ENCODE measurements at regions not wholly inside any gene's neighbourhood (a gene's known extent, or its start where the extent isn't known, plus 50 kb on each side); places are given as distances from the start of the nearest gene placed in this dataset.
"Not testable (repeated sequence)": the region's sequence is repeated elsewhere in the genome, so short reads cannot be mapped to it uniquely, and the experiment has no call there.

DNA sequence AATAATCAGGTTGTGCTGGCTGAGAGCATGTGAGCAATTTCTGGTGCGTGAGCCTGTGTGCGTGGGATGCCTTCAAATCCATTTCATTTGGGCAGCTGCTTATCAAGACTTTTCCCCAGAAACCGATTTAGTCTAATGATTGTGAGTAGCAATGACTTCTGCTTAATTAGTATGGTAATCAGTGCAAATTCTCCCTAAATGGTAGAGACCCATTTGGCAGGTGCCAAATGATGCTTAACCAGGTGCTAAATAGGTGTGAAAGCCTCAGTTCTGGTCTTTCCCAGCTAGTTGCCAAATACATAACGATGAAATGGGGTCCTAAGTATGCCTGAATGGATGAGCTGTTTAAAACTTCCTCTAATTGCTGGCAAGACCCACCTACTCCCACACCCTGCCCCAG is 248.4 kb upstream of the CCDC196 start:
- no peak for DNase-seq (ENCODE audit: extremely low read depth, low read depth, low spot score)

DNA sequence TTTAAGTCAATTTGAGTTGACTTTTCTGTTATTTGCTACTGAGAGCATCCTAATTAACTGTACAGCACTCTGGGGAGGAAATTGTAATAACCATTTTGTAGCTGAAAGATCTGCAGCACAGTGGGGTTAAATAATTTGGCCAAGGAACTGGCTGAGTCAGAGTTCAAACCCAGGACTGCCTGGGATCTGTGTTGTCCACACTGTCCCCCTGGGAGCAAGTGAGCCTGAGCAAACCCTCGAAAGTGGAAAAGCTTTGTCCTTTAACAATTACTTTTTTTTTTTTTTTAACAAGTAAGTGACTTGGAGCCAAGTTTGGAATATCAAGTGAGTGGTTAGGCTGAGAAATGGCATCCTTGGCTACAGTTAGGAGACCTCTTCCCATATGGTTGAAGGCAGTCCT is 247.2 kb upstream of the CCDC196 start:
- DNase-seq (ENCODE audit: extremely low read depth, low read depth, low spot score), result no peak

DNA sequence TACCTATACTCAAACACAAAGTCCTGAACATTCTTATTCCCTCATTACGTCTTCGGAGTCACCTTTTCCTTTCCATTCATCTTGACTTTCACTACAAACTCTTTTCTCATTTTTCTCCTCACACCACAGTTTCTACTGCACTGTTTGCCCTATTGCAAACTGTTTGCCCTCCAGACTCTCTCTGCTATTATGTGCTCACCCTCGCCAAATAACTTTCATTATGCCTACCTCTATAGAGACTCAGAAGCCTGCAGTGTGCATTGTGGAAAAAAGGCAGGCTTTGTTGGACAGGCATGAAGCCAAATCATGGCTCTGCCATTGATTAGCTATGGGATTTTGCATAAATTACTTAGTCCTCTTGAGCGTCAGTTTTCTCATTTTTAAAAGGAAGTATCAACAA is 246.6 kb upstream of the CCDC196 start:
- no peak for DNase-seq (ENCODE audit: extremely low read depth, low read depth, low spot score)

DNA sequence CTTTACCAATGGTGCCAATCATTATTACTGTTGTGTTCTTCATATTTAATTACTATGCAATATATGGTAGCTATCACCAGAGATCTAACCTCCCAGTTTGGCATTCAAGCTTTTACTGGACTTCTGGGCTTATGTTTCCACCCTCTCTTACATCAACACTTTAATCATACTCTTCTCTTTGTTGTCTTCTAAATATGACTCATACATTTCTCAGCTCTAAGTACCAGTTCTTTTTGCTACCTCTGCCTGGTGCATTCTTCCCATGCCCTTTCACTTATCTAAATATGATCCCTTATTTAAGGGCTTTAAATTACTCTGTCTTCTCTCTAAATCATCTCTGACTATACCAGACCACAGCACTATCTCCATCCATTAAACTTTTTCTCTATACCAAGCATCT is 246.1 kb upstream of the CCDC196 start:
- DNase-seq (ENCODE audit: extremely low read depth, low read depth, low spot score), result no peak

DNA sequence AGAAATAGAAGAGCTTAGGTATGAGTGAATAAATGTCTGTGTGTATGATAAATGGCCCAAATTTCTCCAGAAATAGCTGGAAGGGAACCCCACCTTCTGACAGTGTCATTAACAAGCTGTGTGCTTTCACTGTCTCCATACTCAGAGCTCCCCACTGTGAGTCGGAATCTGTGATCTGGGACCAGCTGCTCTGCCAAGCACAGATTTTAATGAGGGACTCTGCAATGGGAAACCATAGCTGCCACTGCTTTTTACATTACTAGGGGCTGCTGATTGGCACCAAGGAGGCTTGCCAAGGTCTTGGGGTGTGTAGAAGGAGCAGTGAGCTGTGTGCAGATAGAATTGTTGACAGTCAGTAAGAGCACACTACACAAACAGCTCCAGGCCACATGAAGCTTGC is 244.2 kb upstream of the CCDC196 start:
- no peak for DNase-seq (ENCODE audit: extremely low read depth, low read depth, low spot score)

DNA sequence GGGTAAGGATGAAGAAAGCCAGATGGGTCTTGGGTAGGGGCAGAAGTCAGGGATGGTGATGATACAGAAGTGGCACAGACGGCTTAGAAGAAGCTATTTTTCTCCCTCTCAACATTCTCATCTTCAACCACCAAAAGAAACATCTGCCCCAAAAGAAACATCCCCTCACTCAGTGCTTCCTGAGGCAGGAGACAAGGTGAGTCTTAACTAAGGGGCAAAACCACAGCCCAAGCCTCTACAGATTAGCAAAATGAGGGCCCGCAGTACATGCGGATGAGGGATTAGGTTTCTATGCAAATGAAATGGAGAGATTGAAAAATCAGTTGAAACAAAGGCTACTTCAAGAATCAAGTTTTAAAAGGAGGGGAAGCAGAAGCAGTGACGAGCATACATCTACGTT is 241.3 kb upstream of the CCDC196 start:
- no peak for DNase-seq (ENCODE audit: extremely low read depth, low read depth, low spot score)

DNA sequence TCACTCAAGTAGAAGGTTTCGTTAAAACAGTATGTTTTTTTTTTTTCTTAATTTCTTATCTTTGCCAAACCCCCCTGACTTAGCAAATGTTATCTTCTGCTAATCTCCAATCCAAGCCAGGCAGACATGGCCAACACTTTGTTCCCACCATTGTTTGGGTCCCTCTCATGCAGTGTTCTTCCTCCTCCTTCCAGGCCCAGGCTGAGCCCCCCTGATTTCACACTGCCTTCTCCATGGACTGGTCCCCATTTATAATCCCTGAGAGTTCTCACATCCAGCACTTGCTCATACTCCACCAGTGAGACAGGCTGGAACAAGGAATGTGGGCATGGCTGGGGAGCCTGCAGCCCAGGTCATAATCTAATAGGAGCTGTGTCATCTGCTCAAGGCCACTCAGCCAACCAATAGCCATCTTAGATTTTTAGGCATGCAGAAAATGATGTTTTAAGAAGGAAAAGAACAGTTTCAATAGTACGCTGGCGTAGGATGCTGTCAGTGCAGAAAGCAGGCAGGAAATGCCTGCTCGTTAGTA is 238.4 kb upstream of the CCDC196 start:
- DNase-seq (ENCODE audit: extremely low read depth, low read depth, low spot score), result no peak

DNA sequence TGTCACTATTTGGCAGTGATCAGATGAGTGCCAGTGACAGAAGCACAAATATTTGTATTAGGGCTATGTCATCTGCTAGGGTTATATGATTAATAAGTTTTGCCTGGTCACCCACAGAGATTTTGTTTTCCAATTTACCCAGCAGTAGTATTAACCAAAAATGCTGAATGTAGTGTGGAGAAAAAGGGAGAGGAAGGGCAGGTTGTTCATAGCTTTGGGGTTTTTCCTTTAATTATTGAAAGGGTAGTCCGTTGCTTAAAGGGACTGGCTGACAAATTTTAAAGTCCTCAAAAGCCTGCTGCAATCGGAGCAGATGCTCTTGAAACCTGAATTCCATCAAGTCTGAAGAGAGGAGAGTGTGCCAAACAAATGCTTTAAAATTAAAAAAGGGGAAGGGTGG is 237.9 kb upstream of the CCDC196 start:
- no peak for DNase-seq (ENCODE audit: extremely low read depth, low read depth, low spot score)

DNA sequence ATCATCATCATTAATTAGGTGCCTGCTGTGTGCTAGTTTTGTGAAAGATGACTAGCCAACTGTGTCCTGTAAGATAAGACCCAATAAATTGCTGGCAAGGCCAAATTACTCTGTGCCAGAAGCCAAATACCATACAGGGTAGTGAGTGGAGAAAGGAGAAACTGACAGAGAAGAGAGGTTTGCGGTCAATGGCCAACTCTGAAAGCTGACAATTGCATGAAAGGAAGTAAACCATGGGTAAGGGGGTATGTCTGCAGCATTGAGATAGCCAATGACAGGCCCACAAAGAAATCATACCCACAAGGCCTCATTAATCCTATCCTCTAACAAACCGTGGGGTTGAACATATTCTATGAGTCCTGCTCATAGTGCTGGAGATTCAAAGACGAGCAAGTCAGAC is 236.6 kb upstream of the CCDC196 start:
- DNase-seq (ENCODE audit: extremely low read depth, low read depth, low spot score), result no peak

DNA sequence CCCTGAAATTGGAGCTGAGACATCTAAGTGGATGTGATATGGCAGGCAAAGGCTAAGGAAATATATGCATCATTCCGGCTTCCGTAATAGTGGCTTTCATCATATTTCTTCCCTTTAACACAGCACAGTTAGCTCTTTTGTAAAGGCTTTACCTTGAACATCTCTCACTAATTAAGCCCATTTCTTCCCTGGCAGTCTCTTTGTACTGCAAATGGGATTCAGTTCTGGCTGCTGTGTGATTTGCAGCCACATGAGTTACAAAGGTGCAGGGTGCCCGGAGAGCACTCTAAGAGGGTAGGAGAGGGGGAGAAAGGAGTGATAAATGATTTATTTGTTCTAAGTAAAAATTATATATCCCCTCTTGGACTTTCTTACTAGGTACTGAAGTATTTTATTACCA is 232.1 kb upstream of the CCDC196 start:
- no peak for DNase-seq (ENCODE audit: extremely low read depth, low read depth, low spot score)

DNA sequence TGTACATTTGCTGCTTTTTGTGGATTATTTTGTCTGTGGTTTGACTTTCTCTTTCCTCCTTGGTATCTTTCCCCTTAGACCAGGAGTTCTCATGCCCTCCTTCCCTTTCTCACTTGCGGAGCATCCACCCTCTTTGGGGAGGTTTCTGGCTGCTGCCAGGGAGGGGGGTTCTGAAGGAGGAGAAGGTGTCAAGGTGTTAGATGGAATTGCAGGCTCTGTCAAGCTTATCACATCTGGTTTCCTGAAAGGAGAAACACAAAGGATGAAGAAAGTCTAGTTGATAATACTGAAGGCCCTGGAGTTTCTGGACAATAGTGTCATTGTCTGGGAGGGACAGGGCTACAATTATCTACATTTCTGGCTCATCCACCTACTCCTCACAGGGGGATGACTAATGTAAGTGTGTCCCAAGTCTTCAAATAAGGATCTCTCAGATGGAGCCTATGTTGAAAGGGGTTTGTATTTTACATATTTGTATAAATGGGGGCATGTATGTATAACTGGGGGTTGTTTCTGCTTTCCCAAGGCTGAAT is 217.3 kb upstream of the CCDC196 start:
- no peak for DNase-seq (ENCODE audit: extremely low read depth, low read depth, low spot score)

DNA sequence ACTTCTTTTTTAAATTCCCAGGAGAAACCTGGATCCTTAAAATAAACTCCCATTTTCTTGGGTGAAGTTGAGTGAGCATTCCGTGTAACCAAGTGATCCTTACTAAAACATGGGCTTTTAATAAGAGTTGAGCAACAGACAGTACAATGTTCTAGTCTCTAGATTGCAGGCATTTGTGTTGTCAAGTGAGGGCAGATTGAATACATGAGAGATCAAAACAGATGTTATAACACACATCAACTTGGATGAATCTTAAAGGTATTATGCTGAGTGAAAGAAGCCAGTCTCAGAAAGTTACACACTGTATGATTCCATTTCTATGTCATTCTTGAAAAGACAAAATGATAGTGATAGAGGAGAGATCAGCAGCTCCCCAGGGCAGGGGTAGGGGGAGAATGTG is 213.9 kb upstream of the CCDC196 start:
- DNase-seq (ENCODE audit: extremely low read depth, low read depth, low spot score), result no peak

DNA sequence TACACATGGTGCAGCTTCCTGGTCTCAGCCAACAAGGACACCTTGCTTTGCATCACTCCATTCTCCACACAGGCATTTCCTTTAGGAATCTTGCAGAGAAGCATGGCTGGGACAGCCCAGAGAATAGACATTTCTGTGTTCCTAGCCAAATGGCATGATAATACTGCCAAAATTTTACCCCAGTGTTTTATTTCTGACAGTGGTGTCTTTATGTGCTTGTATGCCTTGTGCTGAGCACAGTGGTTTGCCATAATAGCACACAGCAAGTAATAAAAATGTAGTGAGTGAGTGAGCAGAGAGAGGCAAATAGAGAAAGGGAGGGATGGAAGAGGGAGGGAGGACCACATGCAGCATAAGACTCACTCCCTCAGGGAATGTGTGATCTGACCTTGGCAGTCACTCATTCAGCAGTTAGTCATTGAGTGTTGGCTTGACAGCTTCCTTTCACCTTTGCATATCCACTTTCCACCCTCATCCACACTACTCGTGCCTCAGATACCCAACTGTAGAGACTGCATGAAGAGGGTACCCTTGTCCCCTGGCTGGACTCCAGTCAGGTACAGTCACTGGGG is 212.8 kb upstream of the CCDC196 start:
- no peak for DNase-seq (ENCODE audit: extremely low read depth, low read depth, low spot score)

DNA sequence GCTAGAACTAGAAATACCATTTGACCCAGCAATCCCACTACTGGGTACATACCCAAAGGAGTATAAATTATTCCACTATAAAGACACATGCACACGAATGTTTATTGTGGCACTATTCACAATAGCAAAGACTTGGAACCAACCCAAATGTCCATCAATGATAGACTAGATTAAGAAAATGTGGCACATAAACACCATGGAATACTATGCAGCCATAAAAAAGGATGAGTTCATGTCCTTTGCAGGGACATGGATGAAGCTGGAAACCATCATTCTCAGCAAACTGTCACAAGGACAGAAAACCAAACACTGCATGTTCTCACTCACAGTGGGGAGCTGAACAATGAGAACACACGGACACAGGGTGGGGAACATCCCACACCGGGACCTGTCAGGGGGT is 207.8 kb upstream of the CCDC196 start:
- DNase-seq (ENCODE audit: extremely low read depth, low read depth, low spot score), result not testable (repeated sequence)

DNA sequence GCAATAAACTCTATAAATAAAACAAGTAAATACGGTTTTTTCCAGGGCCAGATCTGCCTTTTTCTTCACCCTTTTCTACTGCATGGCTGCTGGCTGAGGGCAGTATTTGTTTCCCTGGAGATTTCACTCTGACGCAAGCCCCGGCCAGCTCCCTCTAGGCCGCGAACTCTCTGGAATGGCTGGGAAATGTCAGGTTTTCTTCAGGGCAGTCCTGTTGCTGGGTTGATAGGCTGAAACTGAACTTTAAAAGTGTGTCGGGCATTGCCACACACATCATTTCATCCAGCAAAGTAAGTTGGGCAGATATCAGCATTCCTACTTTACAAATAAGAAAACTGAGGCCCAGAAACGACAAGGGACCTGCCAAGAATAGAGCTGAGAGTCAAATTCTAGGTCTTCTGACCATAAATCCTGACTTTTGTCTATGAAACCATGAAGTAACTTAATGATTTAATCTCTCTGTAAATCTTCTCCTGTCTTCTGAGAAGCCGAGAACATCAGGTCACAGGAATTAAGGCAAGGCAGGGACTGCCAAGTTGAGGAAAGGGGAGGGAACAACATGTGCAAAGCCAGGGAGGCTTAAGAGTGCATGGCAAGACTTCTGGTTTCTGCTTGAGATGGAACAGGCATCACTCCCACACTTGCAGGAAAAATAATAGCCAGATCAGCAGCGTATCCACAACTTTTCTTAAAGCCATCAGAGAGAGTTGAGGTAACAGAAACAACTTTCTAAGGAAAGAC is 205.0 kb upstream of the CCDC196 start:
- DNase-seq (ENCODE audit: extremely low read depth, low read depth, low spot score), result no peak

DNA sequence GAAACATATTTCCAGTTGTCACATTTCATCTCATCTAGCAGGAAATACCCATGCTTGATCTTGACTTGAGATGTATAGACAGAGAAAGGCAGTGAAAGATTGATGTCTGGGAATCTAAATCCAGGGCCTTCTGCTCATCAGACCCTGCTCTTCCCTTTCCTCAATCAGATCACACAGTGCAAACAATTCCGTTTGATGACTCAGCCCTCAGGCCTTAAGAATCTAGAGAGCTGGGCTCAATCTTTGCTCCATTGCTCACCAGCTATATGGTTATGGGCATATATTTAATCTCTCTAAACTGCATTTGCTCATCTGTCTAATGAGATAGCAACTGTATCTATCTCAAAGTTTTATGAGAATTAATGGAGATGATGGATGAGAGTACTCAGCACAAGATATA is 201.8 kb upstream of the CCDC196 start:
- DNase-seq (ENCODE audit: extremely low read depth, low read depth, low spot score), result no peak

DNA sequence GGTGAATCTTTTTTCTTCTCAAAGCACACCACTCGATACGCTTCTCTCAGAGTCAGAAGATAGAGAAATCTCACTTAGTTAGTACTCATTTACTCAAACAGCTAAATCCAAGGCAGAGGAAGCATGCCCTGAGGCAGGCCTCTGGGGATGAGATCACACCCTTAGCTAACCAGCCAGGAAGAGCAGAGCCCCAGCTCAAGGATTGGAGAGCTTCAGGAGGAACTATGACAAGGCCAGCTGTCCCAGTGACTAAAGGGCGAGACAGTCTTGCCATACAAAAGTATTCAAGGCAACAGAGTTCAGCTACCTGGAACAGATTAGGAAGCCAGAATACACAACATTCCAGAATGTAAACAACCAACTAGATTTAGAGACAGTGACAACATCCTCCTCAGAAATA is 197.7 kb upstream of the CCDC196 start:
- DNase-seq (ENCODE audit: extremely low read depth, low read depth, low spot score), result no peak

DNA sequence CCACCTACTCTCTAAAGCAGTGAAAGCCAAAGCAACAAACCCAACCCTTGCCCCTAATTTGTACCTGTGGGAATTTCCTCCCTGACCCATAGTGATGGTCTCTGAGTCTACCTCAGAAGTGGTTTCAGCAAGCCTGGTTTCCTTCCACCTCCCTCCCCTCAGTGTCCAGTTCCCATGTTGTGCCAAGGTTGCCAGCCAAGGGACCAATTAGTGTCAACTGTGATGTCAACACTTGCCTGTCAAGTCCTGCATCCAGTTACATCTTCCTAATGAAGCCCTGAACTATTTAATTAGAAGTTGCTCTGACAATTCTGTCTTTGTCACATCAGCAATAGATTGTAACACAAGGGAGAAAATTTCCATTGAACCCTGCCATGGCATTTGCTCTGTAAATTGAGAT is 194.4 kb upstream of the CCDC196 start:
- no peak for DNase-seq (ENCODE audit: extremely low read depth, low read depth, low spot score)

DNA sequence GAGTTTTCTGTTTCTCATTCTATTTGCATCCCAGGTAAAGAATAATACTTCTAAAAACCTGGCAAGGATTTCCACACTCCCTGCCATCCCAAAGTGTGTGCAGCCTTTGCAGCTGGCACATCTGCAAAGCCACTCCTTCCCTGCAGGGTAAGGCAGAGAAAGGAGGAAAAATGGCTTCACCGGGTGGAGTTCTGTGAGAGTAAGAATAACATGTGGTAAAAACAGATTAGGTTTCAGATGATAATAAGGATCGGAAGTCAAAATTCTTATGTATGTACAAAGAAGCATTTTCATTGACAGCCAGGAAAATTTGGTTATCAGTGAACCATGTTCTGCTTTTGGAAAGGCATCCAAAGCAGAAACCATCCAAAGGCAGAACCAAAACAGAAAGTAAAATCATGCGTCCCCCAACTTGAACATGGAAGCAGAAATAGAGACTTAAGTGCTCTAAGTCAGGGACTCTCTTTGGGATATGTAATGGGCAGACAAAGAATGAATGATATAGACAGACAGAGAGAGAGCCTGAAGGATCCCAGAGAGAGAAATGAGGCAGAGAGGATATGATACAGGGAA is 192.6 kb upstream of the CCDC196 start:
- DNase-seq (ENCODE audit: extremely low read depth, low read depth, low spot score), result no peak

DNA sequence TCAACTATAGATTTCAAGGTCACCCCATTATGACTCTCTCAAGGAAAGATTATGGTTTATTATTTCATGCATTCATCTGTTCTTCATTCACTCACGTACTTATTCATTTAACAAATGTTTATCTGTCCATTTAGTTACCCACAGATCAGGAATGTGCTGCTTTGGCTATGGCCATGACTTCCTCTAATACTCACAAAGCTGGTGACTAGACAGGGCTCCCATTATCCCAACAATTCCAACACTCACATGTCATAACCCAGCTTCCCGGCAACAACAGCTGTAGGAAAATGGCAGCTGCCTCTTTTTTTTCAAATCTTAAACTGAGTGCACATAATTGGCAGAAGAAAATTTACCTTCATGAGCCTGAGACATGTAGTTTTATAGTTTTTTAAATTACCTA is 190.8 kb upstream of the CCDC196 start:
- DNase-seq (ENCODE audit: extremely low read depth, low read depth, low spot score), result no peak

DNA sequence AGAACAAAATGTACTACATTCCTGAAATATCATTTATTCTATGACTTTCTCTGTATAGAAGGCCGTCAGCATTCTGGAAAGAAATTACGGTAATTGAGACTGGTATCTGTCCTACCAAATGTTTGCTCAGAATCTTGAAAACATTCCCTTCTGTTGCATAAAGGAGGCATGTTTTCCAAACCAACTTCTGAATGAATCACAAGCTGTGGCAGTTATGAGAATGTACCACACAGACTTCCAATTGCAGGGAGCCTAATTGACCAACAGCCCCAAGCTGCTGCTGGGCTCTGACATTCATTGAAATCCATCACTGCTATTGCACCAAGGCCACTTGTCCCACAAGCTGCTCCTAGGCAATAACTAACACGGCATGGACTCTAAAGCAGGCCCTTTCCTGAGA is 185.3 kb upstream of the CCDC196 start:
- no peak for DNase-seq (ENCODE audit: extremely low read depth, low read depth, low spot score)

DNA sequence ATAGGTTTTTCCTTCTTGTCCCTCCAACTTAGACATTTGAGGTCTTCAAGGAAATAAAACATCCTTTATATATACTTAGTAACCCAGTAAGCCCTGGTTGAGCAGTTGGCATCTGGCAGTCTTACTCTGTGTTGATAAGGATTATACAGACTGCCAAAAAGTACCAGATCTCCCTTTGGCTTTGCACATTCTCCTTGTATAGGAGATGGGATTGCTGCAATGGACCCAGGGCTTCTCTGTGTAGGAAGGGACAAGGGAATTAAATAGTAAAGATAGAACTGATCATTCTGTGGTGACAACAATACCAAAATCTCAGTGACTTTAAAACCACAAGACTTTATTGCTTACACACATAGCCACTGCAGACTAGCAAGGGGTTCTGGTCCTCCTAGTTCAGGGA is 180.1 kb upstream of the CCDC196 start:
- DNase-seq (ENCODE audit: extremely low read depth, low read depth, low spot score), result no peak
